ENCODE measurements at regions not wholly inside any gene's neighbourhood (a gene's known extent, or its start where the extent isn't known, plus 50 kb on each side); places are given as distances from the start of the nearest gene placed in this dataset.

- TF ChIP-seq CTCF (IDR thresholded peaks at IDR 0.05 in 2 of 3, conservative IDR thresholded peaks at IDR 0.05 in 1 of 3; ENCODE audit: borderline replicate concordance in 1 of 3, insufficient read depth in 1 of 3, low read depth in 2 of 3, low read length in 2 of 3) (no peak), REST (IDR thresholded peaks at IDR 0.05; ENCODE audit: low read depth) (no peak), EZH2phosphoT487 (IDR thresholded peaks at IDR 0.05; ENCODE audit: borderline replicate concordance) (no peak), POLR2AphosphoS5 (IDR thresholded peaks at IDR 0.05; ENCODE audit: low read depth, low read length) (no peak), ZNF274 (IDR thresholded peaks at IDR 0.05; ENCODE audit: low read depth, low read length) (no peak), ZBTB33 (IDR thresholded peaks at IDR 0.05; ENCODE audit: extremely low read depth, insufficient replicate concordance, low read length) (no peak), SIN3A (IDR thresholded peaks at IDR 0.05; ENCODE audit: low read depth) (no peak), YY1 (IDR thresholded peaks at IDR 0.05; ENCODE audit: extremely low read depth, insufficient replicate concordance, low read depth, low read length) (no peak), POLR2A (IDR thresholded peaks at IDR 0.05; ENCODE audit: borderline replicate concordance, extremely low read depth, insufficient read depth, insufficient read length) (no peak), SP1 (IDR thresholded peaks at IDR 0.05; ENCODE audit: low read depth) (no peak), EZH2 (IDR thresholded peaks at IDR 0.05) (no peak), EGR1 (IDR thresholded peaks at IDR 0.05; ENCODE audit: low read depth) (no peak), TCF7L2 (IDR thresholded peaks at IDR 0.05; ENCODE audit: borderline replicate concordance, extremely low read depth, insufficient read depth, insufficient read length) (no peak), ZFX (IDR thresholded peaks at IDR 0.05) (no peak)
These were observed 111.7 kb upstream of the RAB27B start for GRCh38 chr18:54716586-54716985.

Data from HCT116 (cell line).